CD4-positive, alpha-beta T cell treated with Interleukin-21 for 1 hour (primary cell): ENCODE measurements at regions not wholly inside any gene's neighbourhood (a gene's known extent, or its start where the extent isn't known, plus 50 kb on each side); places are given as distances from the start of the nearest gene placed in this dataset.
A peak's percentile ranks its signal among the peaks of the same experiment; 100 is the strongest.
"Not testable (repeated sequence)": the region's sequence is repeated elsewhere in the genome, so short reads cannot be mapped to it uniquely, and the experiment has no call there.

Source experiments
- DNase-seq: peaks from one replicate; pipeline ENCODE4 v3.0.0-alpha.2; 2020

DNA sequence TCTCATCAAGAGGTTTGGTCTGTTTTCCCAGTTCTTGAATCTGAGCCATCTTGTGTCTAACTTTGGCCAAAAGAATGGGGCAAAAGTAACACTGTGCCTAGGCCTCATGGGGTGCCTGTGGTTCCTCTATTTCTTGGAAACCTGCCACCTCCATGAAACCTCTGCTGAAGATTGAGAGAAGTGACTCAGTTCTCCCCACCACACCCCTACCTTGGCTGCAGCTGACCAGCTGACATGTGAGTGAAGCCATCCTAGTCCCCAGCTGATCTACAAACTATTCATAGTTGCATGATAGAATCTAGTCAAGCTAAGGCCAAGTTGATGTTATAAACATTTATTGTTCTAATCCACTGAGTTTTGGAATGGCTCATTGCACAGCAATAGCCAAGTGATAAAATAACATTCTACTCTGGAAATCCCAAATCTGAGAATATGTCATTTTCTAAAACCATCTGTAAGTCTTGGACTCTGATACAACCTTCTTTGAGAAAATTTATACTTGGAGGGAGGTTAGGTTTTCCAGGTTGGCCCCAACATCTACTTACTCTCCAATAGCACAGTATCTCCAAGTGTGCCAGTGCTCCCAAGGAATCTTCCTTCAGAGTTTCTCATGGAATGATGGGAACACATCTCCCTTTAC is 107.0 kb upstream of the SMLR1 start:
- DNase-seq = no peak

- DNase-seq = peak; percentile 1
Measured at GRCh38 chr6:130724089-130724488, 103.1 kb upstream of the SMLR1 start.

- DNase-seq = no peak
Measured at GRCh38 chr6:130725551-130725950, 101.7 kb upstream of the SMLR1 start.

DNA sequence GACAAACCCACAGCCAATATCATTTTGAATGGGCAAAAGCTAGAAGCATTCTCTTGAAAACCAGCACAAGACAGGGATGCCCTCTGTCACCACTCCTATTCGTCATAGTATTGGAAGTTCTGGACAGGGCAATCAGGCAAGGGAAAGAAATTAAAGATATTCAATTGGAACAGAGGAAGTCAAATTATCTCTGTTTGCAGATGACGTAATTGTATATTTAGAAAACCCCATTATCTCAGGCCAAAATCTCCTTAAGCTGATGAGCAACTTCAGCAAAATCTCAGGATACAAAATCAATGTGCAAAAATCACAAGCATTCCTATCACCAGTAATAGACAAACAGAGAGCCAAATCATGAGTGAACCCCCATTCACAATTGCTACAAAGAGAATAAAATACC is 99.1 kb upstream of the SMLR1 start:
- not testable (repeated sequence) for DNase-seq

GRCh38 chr6:130730600-130730999 is 96.6 kb upstream of the SMLR1 start:
- no peak for DNase-seq

DNA sequence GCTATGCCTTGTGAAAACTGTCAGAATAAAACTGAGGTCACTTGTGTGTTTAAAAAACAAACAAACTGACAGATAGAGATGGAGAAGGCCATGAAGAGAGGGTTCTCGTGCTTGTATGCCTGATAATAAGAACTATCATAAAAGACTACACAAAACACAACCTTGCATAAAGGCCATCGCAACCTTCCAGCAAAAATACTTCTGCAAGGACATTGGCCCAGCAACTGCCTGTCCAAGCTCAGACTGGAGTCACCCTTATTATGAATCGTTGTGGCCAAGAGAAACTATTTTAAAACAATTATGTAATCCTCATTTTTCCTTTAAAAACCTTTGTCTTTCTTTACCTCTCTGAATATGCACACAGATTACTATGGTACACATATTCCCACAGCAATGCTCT is 93.0 kb upstream of the SMLR1 start:
- DNase-seq = no peak

GRCh38 chr6:130740308-130740707 is 86.9 kb upstream of the SMLR1 start:
- DNase-seq = no peak

- no peak for DNase-seq
Measured at GRCh38 chr6:130742131-130742681, 85.0 kb upstream of the SMLR1 start.

DNA sequence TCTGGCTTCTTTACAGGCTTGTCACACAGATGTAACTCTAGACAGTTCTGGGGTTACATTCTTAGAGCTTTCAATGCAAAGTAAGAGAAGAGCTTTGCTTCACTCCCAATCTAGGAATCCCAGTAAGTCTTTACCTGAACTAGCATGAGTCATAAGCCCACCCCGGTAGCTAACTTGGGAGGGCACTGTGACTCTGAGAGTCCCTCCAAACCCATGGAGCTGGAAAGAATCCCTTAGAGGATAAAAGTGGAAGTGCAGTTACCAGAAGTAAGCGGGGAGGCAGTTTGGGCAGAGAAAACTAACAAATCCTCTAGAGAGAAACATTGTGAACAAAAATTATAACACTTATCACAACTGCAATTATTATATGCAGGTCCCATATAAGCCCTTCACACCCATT is 84.0 kb upstream of the SMLR1 start:
- no peak for DNase-seq

GRCh38 chr6:130744576-130745366 is 82.4 kb upstream of the SMLR1 start:
- no peak for DNase-seq

GRCh38 chr6:130748041-130748440 is 79.2 kb upstream of the SMLR1 start:
- DNase-seq = no peak

GRCh38 chr6:130749402-130749801 is 77.8 kb upstream of the SMLR1 start:
- DNase-seq = no peak

GRCh38 chr6:130752267-130752666 is 74.9 kb upstream of the SMLR1 start:
- DNase-seq = no peak

- no peak for DNase-seq
Measured at GRCh38 chr6:130754786-130755367, 72.3 kb upstream of the SMLR1 start.

DNA sequence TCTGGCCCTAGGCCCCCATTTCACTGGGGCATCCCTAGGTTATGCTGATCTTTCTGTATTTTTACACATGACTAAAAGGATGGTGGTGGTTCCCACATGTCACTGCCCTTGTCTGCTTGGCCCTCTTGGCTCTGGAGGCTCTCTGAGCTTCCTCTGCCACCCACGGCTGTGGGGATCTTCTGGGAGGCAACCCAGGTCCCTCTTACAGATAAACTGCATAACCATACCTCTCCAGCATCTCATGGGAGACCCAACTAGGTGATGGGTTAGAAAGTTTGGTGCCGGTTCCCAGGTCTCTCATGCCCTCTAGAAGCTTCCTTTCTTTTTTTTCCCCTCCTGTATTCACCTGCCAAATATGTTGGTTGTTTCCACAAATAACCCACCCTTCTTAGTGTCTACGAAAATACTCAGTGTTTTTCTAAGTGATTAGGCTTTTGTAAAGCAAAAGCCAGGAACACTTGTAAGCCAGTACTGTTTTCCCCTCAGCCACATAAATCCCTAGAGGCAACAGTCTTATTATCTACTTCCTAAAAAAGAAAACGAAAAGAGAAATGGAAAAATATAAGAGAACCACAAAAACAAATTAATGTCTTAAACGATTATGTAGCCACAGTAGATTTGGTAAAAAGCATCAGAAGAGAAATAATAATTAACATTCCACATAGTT is 71.7 kb upstream of the SMLR1 start:
- no peak for DNase-seq

GRCh38 chr6:130756824-130757223 is 70.4 kb upstream of the SMLR1 start:
- DNase-seq = no peak

- DNase-seq = peak; percentile 10
Measured at GRCh38 chr6:130758813-130759212, 68.4 kb upstream of the SMLR1 start.

- no peak for DNase-seq
Measured at GRCh38 chr6:130760006-130760405, 67.2 kb upstream of the SMLR1 start.

DNA sequence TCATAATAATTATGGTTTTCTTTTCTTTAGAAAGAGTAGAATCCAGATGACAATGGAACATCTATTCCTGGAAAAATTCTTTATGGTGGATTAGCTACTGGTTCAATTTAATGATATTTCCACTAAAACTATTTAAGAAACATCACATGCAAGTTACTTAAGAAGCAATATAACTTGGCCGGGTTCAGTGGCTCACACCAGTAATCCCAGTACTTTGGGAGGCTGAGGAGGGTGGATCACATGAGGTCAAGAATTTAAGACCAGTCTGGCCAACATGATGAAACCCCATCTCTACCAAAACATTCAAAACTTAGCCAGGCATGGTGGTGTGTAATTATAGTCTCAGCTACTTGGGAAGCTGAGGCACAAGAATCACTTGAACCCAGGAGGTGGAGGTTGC is 65.9 kb upstream of the SMLR1 start:
- DNase-seq = no peak

DNA sequence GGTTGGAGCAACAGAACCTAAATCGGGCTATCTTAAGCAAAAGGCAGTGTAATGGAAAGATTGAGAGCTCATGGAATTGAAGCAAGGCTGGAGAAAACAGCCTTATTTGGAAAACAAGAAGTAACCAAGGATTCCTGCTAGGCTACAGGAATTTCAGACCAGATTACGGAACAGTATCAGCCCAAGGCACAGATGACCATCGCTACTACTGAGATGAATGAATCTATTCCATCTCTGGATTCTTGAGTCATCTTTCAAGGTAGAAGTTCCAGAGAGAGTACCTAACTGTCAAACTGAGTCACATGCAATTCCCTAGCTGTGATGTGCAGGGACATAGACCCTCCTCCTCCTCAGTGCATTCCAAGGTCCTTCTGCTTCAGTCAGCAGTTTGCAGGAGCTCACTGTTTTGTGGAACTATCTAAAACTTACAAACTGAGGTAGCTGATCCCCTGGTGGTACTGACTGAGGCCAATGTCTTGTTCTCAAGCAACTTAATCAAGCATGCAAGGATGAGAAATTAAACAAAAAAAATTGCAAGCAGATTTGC is 62.0 kb upstream of the SMLR1 start:
- no peak for DNase-seq

- no peak for DNase-seq
Measured at GRCh38 chr6:130766239-130767144, 60.7 kb upstream of the SMLR1 start.

GRCh38 chr6:130769861-130770260 is 57.3 kb upstream of the SMLR1 start:
- DNase-seq = no peak
